HG03558 (cell line): ENCODE measurements at regions not wholly inside any gene's neighbourhood (a gene's known extent, or its start where the extent isn't known, plus 50 kb on each side); places are given as distances from the start of the nearest gene placed in this dataset.

Experiments used
- ATAC-seq: cut with Tn5 transposase; IDR thresholded peaks from one replicate; pipeline ENCODE4 v1.9.1; 2021; ENCODE audit warnings: moderate number of reproducible peaks; ENCODE audit not compliant: unreplicated experiment; ENCODE audit errors: extremely low read depth

- ATAC-seq: no peak
Observed at GRCh38 chr14:100955201-100955600, 51.7 kb upstream of the RTL1 start.

DNA sequence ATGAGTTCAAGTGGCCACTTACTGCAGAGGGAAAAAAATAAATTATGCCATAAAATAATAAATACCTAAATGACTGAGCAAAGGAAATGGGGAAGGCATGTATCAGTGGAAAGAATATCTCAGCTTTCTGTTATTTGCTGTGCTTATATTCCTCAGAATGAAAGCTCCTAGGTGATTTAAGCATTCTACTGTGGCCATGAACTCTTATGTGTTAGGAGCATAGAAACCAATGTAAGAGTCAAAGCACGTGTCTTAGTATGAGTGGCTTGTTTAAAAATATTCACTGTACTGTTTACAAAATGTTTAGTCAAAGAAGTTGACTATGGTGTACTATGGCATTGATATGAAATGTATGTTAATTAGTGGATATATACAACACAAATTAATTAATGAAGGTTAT is 59.0 kb upstream of the RTL1 start:
- no peak for ATAC-seq

- no peak for ATAC-seq
Observed at GRCh38 chr14:100965296-100965695, 61.8 kb upstream of the RTL1 start.

GRCh38 chr14:100967178-100967577 is 63.7 kb upstream of the RTL1 start:
- ATAC-seq: no peak

DNA sequence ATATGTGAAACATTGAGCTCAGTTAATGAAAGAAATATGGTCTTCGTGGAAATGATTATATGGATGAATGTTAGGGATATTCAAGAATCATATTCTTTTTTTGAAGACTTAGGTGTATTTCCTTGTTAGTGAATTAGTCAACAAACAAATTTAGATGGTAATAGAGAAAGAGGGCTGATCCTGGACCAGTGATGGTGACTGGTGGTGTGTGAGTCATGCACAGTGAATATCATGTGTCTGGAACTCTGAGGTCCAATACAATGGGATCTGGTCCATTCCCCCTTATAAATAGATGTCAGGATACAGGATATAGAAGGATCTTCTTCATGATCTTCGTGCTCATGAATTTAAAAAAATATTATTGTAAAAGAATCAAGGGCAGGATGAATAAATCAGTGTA is 64.4 kb upstream of the RTL1 start:
- ATAC-seq: no peak

DNA sequence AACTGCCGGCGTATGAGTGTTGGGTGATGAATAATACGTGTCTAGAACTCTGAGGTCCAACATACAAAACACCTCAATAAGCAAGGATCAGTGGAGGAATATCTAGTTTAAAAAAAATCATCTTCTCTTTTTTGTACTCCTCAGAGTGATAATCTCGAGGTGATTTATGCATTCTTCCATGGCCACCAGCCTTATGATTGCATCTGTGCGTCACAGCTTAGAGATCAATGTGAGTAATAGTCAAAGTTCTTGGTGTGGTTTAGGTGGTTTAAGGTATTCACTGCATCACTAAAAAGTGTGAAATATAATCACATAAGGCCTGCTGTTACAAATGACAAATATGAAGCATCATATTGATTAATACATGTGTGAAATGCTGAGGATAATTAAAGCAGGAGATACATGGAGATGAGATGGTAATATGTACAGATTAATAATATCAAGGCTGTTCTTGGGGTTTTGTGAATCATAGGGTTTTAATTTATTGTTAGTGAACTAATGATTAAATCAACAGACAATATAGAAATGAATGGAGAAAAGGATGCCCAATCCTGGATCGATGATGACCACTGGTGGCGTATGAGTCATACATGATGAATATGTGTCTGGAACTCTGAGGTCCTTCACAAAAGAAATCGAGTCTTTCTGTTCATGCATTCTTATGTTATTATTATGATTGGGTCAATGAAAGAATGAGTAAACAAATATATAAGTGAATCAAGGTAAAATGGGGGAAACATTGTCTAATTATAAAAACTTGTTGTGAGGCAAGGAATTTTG is 68.8 kb upstream of the RTL1 start:
- no peak for ATAC-seq

GRCh38 chr14:100975671-100976070 is 72.1 kb upstream of the RTL1 start:
- ATAC-seq: no peak

- ATAC-seq: no peak
Observed at GRCh38 chr14:100979079-100979478, 75.6 kb upstream of the RTL1 start.

- no peak for ATAC-seq
Observed at GRCh38 chr14:100979780-100980179, 76.3 kb upstream of the RTL1 start.

DNA sequence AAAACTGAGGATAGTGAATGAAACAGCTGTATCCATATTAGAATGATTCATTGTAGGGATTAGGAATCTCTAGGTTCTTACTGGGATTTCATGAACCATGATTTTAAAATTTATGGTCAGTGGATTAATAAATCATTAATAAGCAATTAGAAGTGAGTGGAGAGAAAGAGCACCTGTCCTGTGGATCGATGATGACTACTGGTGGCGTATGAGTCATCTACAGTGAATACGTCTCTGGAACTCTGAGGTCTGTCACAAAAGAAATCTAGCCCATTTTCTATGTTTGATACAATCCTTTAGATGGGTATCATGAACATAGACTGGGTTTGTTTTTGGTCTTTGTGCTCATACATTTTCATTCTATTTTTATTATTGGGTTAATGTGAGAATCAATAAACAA is 77.3 kb upstream of the RTL1 start:
- no peak for ATAC-seq

- no peak for ATAC-seq
Observed at GRCh38 chr14:100981809-100982208, 78.3 kb upstream of the RTL1 start.

- ATAC-seq: no peak
Observed at GRCh38 chr14:100982353-100982752, 78.8 kb upstream of the RTL1 start.

DNA sequence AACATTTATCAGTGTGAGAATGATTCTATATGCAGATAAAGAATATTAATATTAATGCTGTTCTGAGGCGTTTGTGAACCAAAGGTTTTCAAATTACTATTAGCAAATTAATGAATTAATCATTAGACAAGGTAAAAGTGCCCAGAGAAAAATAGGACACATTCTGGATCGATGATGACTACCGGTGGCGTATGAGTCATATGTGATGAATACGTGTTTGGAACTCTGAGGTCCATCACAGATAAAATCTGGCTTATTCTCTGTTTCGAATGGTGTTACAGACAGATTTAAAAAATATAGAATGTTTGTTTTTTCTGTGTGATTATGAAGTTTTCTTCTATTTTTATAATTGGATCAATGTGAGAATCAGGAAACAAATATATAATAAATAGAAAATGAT is 79.2 kb upstream of the RTL1 start:
- ATAC-seq: no peak

DNA sequence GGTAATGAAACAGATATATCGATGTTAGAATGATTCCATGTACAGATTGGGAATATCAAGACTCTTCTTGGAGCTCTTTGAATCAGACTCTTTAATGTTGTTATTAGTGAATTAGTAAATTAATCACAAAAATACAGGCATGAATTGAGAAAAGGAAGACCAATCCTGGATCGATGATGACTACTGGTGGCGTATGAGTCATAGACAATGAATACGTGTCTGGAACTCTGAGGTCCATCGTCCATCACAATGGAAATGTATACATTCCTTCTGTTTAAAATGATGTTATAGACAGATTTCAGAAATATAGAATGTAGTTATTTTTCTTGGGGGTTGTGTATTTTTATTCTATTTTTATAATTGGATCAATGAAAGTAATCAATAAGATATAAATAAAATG is 80.2 kb upstream of the RTL1 start:
- no peak for ATAC-seq

DNA sequence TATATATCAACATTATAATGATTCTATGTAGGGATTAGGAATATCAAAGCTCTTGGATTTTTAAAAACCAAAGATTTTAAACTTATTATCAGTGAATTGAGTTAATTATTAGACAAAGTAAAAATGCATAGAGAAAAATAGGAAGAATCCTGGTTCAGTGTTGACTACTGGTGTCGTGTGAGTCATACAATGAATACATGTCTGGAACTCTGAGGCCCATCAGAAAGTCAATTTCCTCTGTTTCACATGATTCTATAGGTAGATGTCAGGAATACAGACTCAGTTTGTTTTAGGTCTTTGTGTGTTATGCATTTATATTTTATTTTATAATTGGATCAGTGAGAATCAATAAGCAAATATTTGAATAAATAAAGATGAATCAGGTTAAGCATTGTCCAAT is 84.5 kb upstream of the RTL1 start:
- ATAC-seq: no peak

- ATAC-seq: no peak
Observed at GRCh38 chr14:100988411-100988900, 84.9 kb upstream of the RTL1 start.

- ATAC-seq: no peak
Observed at GRCh38 chr14:100988956-100989355, 85.4 kb upstream of the RTL1 start.

DNA sequence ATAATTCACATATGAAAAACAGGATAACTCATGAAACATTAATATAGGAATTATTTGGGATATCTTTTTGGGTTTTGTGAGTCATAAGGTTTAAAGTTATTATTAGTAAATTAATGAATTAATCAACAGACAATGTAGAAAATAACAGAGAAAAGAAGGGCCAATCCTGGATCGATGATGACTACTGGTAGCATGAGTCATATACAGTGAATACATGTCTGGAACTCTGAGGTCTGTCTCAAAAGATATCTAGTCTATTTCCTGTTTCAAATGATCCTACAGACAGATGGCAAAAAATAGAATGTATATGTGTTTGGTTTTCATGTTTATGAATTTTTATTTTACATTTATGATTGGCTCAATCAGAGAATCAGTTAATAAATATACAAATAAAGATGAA is 86.4 kb upstream of the RTL1 start:
- ATAC-seq: no peak

DNA sequence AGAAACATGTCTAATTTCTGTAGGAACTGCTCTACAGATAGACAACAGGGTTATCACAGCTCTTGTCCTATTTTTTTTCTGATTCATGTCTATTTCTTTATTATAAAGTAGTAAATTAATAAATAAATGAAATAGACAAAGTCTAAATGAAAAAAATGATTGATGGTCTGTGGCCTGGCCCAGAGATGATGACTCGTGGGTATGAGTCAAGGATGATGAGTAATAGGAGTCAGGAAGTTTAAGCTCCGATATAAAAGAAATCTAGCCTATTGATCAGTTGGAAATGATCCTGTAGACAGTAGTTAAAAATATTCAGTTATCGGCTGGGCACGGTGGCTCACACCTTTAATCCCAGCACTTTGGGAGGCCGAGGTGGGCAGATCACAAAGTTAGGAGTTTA is 90.6 kb upstream of the RTL1 start:
- no peak for ATAC-seq

- ATAC-seq: no peak
Observed at GRCh38 chr14:100994756-100995330, 91.3 kb upstream of the RTL1 start.

DNA sequence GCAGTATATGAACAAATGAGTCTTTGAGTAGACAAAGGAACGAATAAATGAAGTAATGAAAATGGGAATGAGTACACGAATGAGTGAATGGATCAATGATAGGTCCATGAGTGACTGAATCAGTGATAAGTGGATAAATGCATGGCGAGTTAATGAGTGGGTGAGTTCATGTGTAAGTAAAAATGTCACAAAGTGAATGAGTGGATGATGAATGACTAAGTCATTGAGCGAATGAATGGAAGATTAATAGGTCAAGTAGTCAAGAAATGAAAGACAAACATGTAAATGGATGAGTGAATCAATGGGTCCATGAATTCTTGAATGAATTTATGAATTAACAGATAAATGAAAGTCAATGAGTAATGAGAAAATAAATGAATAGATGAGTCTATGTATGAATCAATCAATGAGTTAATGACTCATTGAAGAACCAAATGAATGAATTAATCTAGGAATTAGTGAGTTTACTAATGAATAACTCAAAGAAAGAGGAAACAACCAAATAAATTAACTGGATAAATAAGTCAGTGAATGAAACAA is 97.3 kb upstream of the RTL1 start:
- ATAC-seq: no peak
